Activated naive CD4-positive, alpha-beta T cell treated with anti-CD3 and anti-CD28 coated beads for 36 hours (primary cell): ENCODE measurements at regions not wholly inside any gene's neighbourhood (a gene's known extent, or its start where the extent isn't known, plus 50 kb on each side); places are given as distances from the start of the nearest gene placed in this dataset.

Source experiments
- CTCF ChIA-PET: fragments of 350-600 bp; sonication (Branson Sonifier 250); formaldehyde crosslinking; loops from one replicate; lab custom pipeline; 2021; ENCODE audit warnings: antibody characterized with exemption; lab: Charles Lee
- DNase-seq: peaks from one replicate; pipeline ENCODE4 v3.0.0-alpha.2; 2020
- H3K27ac Mint-ChIP-seq: one replicate; pipeline ENCODE4 v1.8.0; 2021; ENCODE audit warnings: mild to moderate bottlenecking, mixed read lengths
- H3K27me3 Mint-ChIP-seq: one replicate; pipeline ENCODE4 v1.8.0; 2021; ENCODE audit warnings: low read depth, mixed read lengths
- H3K36me3 Mint-ChIP-seq: one replicate; pipeline ENCODE4 v1.8.0; 2021; ENCODE audit warnings: low read depth, mixed read lengths
- H3K4me1 Mint-ChIP-seq: one replicate; pipeline ENCODE4 v1.8.0; 2021; ENCODE audit warnings: low read depth, mixed read lengths
- H3K4me3 Mint-ChIP-seq: one replicate; pipeline ENCODE4 v1.8.0; 2021; ENCODE audit warnings: mild to moderate bottlenecking, moderate library complexity, mixed read lengths
- H3K9me3 Mint-ChIP-seq: one replicate; pipeline ENCODE4 v1.8.0; 2021; ENCODE audit warnings: mixed read lengths
- intact Hi-C: fragments of 100-400 bp; cut with micrococcal nuclease; formaldehyde crosslinking; loops from one replicate; pipeline ENCODE4 v1.15.1; 2023

- Mint-ChIP-seq H3K4me1 (no peaks in the 10 kb centered on the region), H3K9me3 (no peaks in the 10 kb centered on the region), H3K27ac (no peak overlapping the region), H3K4me3 (no peak overlapping the region), H3K36me3 (peaks cover 9% of the 10 kb centered on the region), H3K27me3 (no peaks in the 10 kb centered on the region)
- CTCF ChIA-PET, result no interaction called here
- intact Hi-C loops, result no loop called here
- DNase-seq, result no peak
Observed at GRCh38 chr16:27724482-27725235, 174.7 kb downstream of the KATNIP start.

GRCh38 chr16:27725236-27726000 lies 175.5 kb downstream of the KATNIP start:
- Mint-ChIP-seq H3K36me3 (peaks cover 11% of the 10 kb centered on the region), H3K4me1 (no peaks in the 10 kb centered on the region), H3K27me3 (no peaks in the 10 kb centered on the region), H3K4me3 (no peak overlapping the region), H3K9me3 (no peaks in the 10 kb centered on the region), H3K27ac (no peak overlapping the region)
- intact Hi-C loops, result no loop called here
- no peak for DNase-seq
- CTCF ChIA-PET, result no interaction called here

GRCh38 chr16:27726621-27727261 lies 176.8 kb downstream of the KATNIP start:
- Mint-ChIP-seq H3K27ac (no peak overlapping the region), H3K27me3 (no peaks in the 10 kb centered on the region), H3K4me3 (no peak overlapping the region), H3K9me3 (no peaks in the 10 kb centered on the region), H3K36me3 (peaks cover 13% of the 10 kb centered on the region), H3K4me1 (no peaks in the 10 kb centered on the region)
- no peak for DNase-seq
- intact Hi-C loops, result no loop called here
- CTCF ChIA-PET, result no interaction called here

GRCh38 chr16:27727941-27728340 lies 178.0 kb downstream of the KATNIP start:
- H3K4me1 Mint-ChIP-seq, result no peaks in the 10 kb centered on the region
- CTCF ChIA-PET, result no interaction called here

GRCh38 chr16:27728691-27729090 lies 178.7 kb downstream of the KATNIP start:
- no peak overlapping the region for H3K27ac Mint-ChIP-seq
- H3K4me3 Mint-ChIP-seq, result no peak overlapping the region
- no peaks in the 10 kb centered on the region for H3K27me3 Mint-ChIP-seq
- CTCF ChIA-PET, result no interaction called here
- DNase-seq, result no peak
- H3K9me3 Mint-ChIP-seq, result no peaks in the 10 kb centered on the region
- intact Hi-C loops, result no loop called here
- H3K4me1 Mint-ChIP-seq, result no peaks in the 10 kb centered on the region
- H3K36me3 Mint-ChIP-seq, result peaks cover 11% of the 10 kb centered on the region

More at GRCh38 chr16:27727941-27728340, 178.0 kb downstream of the KATNIP start:
- no peak overlapping the region for H3K27ac Mint-ChIP-seq
- no peak for DNase-seq
- H3K4me3 Mint-ChIP-seq, result no peak overlapping the region
- H3K36me3 Mint-ChIP-seq, result peaks cover 13% of the 10 kb centered on the region
- intact Hi-C loops, result no loop called here
- no peaks in the 10 kb centered on the region for H3K27me3 Mint-ChIP-seq
- no peaks in the 10 kb centered on the region for H3K9me3 Mint-ChIP-seq

- Mint-ChIP-seq H3K9me3 (no peaks in the 10 kb centered on the region), H3K4me1 (no peaks in the 10 kb centered on the region), H3K4me3 (no peak overlapping the region), H3K27me3 (no peaks in the 10 kb centered on the region), H3K36me3 (peaks cover 11% of the 10 kb centered on the region), H3K27ac (no peak overlapping the region)
- intact Hi-C loops, result no loop called here
- DNase-seq, result no peak
- CTCF ChIA-PET, result interaction anchor here (0.6 kb wide), 1 partner anchor 42 kb away, joined by 3 read pairs; no protein-coding TSS in a partner anchor
Observed at GRCh38 chr16:27729516-27730304, 179.8 kb downstream of the KATNIP start.

- Mint-ChIP-seq H3K9me3 (no peaks in the 10 kb centered on the region), H3K4me3 (no peak overlapping the region), H3K36me3 (peaks cover 11% of the 10 kb centered on the region), H3K27me3 (no peaks in the 10 kb centered on the region), H3K4me1 (no peaks in the 10 kb centered on the region), H3K27ac (no peak overlapping the region)
- intact Hi-C loops, result no loop called here
- no peak for DNase-seq
- CTCF ChIA-PET, result no interaction called here
Observed at GRCh38 chr16:27730661-27731210, 180.8 kb downstream of the KATNIP start.

GRCh38 chr16:27735031-27735430 lies 185.1 kb downstream of the KATNIP start:
- intact Hi-C loops, result no loop called here
- Mint-ChIP-seq H3K4me3 (no peak overlapping the region), H3K27me3 (no peaks in the 10 kb centered on the region), H3K9me3 (no peaks in the 10 kb centered on the region), H3K4me1 (no peaks in the 10 kb centered on the region), H3K36me3 (peaks cover 11% of the 10 kb centered on the region), H3K27ac (no peak overlapping the region)
- no peak for DNase-seq
- CTCF ChIA-PET, result interaction anchor here (0.5 kb wide), 1 partner anchor 814 kb away, joined by 4 read pairs; no protein-coding TSS in a partner anchor

GRCh38 chr16:27736431-27736830 lies 186.5 kb downstream of the KATNIP start:
- Mint-ChIP-seq H3K9me3 (no peaks in the 10 kb centered on the region), H3K4me3 (no peak overlapping the region), H3K36me3 (peaks cover 10% of the 10 kb centered on the region), H3K27me3 (no peaks in the 10 kb centered on the region), H3K27ac (no peak overlapping the region), H3K4me1 (no peaks in the 10 kb centered on the region)
- intact Hi-C loops, result no loop called here
- no peak for DNase-seq
- CTCF ChIA-PET, result no interaction called here

- no peak overlapping the region for H3K4me3 Mint-ChIP-seq
- peaks cover 10% of the 10 kb centered on the region for H3K36me3 Mint-ChIP-seq
- no peak overlapping the region for H3K27ac Mint-ChIP-seq
- intact Hi-C loops, result no loop called here
- no peaks in the 10 kb centered on the region for H3K27me3 Mint-ChIP-seq
- CTCF ChIA-PET, result no interaction called here
- no peak for DNase-seq
- no peaks in the 10 kb centered on the region for H3K4me1 Mint-ChIP-seq
- H3K9me3 Mint-ChIP-seq, result no peaks in the 10 kb centered on the region
Observed at GRCh38 chr16:27737513-27737912, 187.6 kb downstream of the KATNIP start.
